ENCODE measurements at regions not wholly inside any gene's neighbourhood (a gene's known extent, or its start where the extent isn't known, plus 50 kb on each side); places are given as distances from the start of the nearest gene placed in this dataset.

DNA sequence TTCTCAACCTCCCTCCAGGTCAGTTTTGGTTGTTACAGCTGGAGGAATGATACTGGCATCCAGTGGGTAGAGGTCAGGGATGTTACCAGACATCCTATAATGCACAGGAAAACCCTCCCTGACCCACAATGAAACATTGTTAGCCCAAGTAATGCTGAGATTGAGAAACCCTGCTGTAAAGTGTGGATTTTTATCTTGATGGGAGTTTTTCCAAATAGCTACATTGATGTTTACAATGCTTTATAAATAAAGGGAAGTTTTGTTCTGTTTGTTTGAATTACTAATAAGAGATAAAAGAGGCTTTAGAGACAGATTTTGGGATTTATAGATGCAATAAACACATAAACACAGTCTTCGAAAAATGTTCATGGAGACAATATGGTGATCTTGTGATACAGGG, 194.0 kb upstream of the NUDT6 start:
- Histone ChIP-seq H3K27me3 (ENCODE audit: low read depth) (no peaks in the 10 kb centered on the region), H3K36me3 (no peaks in the 10 kb centered on the region), H3K27ac (replicated peaks) (no peak overlapping the region), H3K9me3 (replicated peaks) (no peaks in the 10 kb centered on the region), H3K4me3 (no peak overlapping the region), H3K4me1 (peaks cover 4% of the 10 kb centered on the region)
- DNase-seq, result no peak
- intact Hi-C loops (cut with micrococcal nuclease), result no loop called here
- TF ChIP-seq, protein P1, sequence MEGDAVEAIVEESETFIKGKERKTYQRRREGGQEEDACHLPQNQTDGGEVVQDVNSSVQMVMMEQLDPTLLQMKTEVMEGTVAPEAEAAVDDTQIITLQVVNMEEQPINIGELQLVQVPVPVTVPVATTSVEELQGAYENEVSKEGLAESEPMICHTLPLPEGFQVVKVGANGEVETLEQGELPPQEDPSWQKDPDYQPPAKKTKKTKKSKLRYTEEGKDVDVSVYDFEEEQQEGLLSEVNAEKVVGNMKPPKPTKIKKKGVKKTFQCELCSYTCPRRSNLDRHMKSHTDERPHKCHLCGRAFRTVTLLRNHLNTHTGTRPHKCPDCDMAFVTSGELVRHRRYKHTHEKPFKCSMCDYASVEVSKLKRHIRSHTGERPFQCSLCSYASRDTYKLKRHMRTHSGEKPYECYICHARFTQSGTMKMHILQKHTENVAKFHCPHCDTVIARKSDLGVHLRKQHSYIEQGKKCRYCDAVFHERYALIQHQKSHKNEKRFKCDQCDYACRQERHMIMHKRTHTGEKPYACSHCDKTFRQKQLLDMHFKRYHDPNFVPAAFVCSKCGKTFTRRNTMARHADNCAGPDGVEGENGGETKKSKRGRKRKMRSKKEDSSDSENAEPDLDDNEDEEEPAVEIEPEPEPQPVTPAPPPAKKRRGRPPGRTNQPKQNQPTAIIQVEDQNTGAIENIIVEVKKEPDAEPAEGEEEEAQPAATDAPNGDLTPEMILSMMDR (IDR thresholded peaks at IDR 0.05; ENCODE audit: borderline replicate concordance), result no peak

DNA sequence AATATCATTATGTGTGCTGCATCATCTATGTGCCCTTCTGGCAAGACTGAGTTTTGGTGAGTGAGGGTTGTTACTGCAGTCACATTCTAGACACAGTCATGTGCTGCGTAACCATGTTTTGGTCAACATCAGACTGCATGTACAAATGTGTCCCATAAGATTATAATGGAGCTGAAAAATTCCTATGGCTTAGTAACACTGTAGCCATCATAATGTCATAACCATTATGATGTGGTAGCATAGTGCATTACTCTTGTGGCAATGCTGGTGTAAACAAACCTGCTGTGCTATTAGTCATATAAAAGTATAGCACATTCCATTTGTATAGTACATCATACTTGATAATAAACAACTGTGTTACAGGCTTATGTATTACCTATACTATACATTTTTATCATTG, 198.1 kb upstream of the NUDT6 start:
- H3K4me1 ChIP-seq, result peaks cover 4% of the 10 kb centered on the region
- DNase-seq, result no peak
- intact Hi-C loops (cut with micrococcal nuclease), result loop anchor here (10.0 kb wide), 2 partner anchors 274 to 534 kb away; partner anchors contain the start of gene SPRY1

DNA sequence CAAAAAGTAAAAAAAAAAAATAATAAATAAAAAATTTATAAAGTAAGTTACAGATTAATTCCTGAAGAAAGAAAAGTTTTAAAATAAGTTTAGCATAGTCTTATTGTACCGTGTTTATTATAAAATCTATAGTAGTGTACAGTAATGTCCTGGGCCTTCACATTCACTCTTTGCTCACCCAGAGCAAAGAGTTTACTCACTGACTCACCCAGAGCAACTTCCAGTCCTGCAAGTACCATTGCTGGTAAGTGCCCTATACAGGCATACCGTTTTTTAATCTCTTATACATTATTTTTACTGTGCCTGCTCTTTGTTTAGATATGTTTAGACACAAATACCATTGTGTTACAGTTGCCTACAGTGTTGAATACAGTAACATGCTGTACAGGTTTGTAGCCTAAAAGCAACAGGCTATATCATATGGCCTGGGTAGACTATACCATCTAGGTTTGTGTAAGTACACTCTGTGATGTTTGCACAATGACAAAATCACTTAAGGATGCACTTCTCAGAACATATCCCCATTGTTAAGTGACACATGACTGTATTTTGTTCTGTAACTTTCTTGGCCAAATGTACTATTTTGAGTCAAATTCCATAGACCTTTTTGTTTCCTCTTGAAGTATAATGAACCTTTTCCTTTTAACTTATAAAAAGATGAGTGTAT, 199.0 kb upstream of the NUDT6 start:
- Histone ChIP-seq H3K27ac (replicated peaks) (no peak overlapping the region), H3K27me3 (ENCODE audit: low read depth) (no peaks in the 10 kb centered on the region), H3K4me3 (no peak overlapping the region), H3K9me3 (replicated peaks) (no peaks in the 10 kb centered on the region), H3K4me1 (peaks cover 4% of the 10 kb centered on the region), H3K36me3 (no peaks in the 10 kb centered on the region)
- TF ChIP-seq, protein P1 (IDR thresholded peaks at IDR 0.05; ENCODE audit: borderline replicate concordance), result no peak
- no peak for DNase-seq
- intact Hi-C loops (cut with micrococcal nuclease), result loop anchor here (10.0 kb wide), 2 partner anchors 273 to 533 kb away; partner anchors contain the start of gene SPRY1

More for the DNA sequence above, 198.1 kb upstream of the NUDT6 start:
- Histone ChIP-seq H3K36me3 (no peaks in the 10 kb centered on the region), H3K27me3 (ENCODE audit: low read depth) (no peaks in the 10 kb centered on the region), H3K9me3 (replicated peaks) (no peaks in the 10 kb centered on the region), H3K27ac (replicated peaks) (no peak overlapping the region), H3K4me3 (no peak overlapping the region)
- TF ChIP-seq, protein P1 (IDR thresholded peaks at IDR 0.05; ENCODE audit: borderline replicate concordance), result no peak

DNA sequence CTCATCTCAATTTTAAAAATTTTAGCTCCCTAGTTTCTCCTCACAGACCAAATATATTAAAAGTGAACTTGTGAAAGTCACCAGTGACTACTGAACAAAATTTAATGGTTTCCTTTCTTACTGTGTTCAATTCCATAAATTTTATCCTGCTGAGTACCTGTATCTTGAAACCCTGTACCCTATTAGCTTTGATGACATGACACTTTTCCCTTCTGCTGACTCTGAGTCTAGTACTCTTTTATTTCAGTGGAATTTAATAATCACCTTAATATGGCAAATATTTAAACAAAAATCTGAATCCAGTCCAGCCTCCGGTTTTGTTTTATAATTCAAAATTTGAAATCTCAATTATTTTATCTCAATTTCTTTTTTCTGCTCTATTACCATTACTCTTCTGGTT, 203.1 kb upstream of the NUDT6 start:
- TF ChIP-seq, protein P1 (IDR thresholded peaks at IDR 0.05; ENCODE audit: borderline replicate concordance), result no peak
- intact Hi-C loops (cut with micrococcal nuclease), result loop anchor here (5.0 to 10.0 kb wide), 3 partner anchors 269 to 987 kb away; partner anchors contain the start of gene SPRY1
- Histone ChIP-seq H3K9me3 (replicated peaks) (no peaks in the 10 kb centered on the region), H3K36me3 (no peaks in the 10 kb centered on the region), H3K27me3 (ENCODE audit: low read depth) (no peaks in the 10 kb centered on the region), H3K4me3 (no peak overlapping the region), H3K4me1 (peaks cover 16% of the 10 kb centered on the region), H3K27ac (replicated peaks) (no peak overlapping the region)
- DNase-seq, result no peak

DNA sequence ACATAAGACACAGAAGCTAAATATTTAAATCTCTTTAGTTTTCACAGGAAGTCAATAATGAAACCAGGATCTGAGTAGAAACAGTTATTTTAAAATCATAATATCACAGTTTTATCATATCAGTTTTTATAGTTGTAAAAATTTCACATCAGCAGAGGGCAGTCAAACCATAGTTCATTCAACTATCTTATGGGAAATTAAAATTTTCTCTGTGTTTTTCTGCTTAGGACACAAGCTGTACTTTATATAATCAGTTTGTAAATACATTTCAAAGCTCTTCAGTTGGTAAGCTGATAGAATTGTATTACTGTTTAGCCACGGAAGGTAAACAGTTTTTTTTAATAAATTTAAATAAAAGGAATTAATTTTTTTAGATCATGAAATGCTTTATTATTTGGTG, 204.8 kb upstream of the NUDT6 start:
- Histone ChIP-seq H3K4me3 (no peak overlapping the region), H3K4me1 (peaks cover 16% of the 10 kb centered on the region), H3K9me3 (replicated peaks) (no peaks in the 10 kb centered on the region), H3K27ac (replicated peaks) (peak overlapping the region; percentile 3), H3K27me3 (ENCODE audit: low read depth) (no peaks in the 10 kb centered on the region), H3K36me3 (no peaks in the 10 kb centered on the region)
- intact Hi-C loops (cut with micrococcal nuclease), result loop anchor here (5.0 to 10.0 kb wide), 3 partner anchors 268 to 985 kb away; partner anchors contain the start of gene SPRY1
- DNase-seq, result no peak
- TF ChIP-seq, protein P1 (IDR thresholded peaks at IDR 0.05; ENCODE audit: borderline replicate concordance), result peak; percentile 61

Measured in left ventricle myocardium inferior (tissue), 1 donor.